ENCODE measurements at regions not wholly inside any gene's neighbourhood (a gene's known extent, or its start where the extent isn't known, plus 50 kb on each side); places are given as distances from the start of the nearest gene placed in this dataset.

DNA sequence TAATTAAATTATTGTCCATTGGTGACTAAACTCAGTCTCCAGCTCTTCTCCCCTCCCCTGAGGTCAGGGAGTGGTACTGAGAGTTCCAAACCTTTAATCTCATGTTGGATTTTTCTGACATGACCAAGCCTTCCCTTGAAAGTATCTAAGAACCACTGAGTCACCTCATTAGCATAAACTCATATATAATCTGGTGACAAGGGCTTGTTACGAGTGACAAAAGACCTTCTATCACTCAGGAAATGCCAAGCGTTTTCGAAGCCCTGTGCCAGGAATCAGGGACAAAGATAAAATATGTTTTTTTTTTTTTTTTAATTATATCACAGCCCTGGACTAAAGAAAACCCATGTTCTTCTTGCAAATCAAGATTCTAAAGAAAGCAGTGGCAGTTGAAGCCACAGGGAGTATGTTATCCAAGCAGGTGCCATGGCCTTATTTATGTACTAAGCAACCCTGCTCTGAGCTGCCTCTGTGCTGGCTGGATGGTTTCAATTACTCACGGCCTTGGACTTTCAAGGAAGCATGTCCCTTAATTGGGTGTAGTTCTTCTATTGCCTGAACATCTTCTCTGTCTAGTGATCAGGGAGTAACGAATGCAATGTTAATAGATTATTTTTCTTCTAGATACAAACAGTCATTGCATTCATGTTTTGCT lies 169.0 kb upstream of the PRKCQ start:
- H3K36me3 ChIP-seq (ENCODE audit: control insufficient read depth in 2 of 2, insufficient read depth in 1 of 2, low read length in 2 of 2): no peaks in the 10 kb centered on the region
- H3K4me1 ChIP-seq (ENCODE audit: control insufficient read depth, insufficient read depth, low read length): no peaks in the 10 kb centered on the region
- H3K9me3 ChIP-seq (ENCODE audit: control insufficient read depth, insufficient read depth, low read depth, low read length): no peaks in the 10 kb centered on the region
- no peak for TF ChIP-seq OSR2 (tag by site-specific recombination; IDR thresholded peaks at IDR 0.05)
- TF ChIP-seq MEIS1 (CRISPR knock-in tag; IDR thresholded peaks at IDR 0.05; ENCODE audit: borderline replicate concordance): peak; percentile 71; the same call in 1 of the 2 replicates
- ChIA-PET POLR2A (no interaction called here), CTCF (no interaction called here)
- no peak overlapping the region for H3K27ac ChIP-seq (ENCODE audit: extremely low read depth, low read depth, low read length)
- no peak overlapping the region for H3K4me3 ChIP-seq (ENCODE audit: low read depth, low read length)

DNA sequence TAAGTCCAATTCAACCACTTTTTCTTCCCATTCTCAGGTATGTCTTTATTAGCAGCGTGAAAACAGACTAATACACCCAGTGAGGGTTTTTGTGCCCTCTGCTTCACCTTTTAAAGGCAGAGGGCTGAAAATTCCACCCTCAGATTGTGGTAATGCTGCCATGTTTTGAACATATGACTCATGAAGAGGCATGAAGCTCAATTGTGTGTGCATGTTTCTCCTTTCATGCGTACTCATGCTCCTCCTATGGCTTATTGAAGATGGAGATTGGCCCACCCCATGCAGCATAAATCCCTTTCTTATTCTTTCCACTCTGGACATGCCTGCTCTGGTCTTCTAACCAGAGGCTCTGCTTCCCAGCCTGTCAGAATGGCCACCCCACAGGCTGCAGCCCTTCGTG lies 168.0 kb upstream of the PRKCQ start:
- Histone ChIP-seq H3K4me3 (ENCODE audit: low read depth, low read length) (no peak overlapping the region), H3K4me1 (ENCODE audit: control insufficient read depth, insufficient read depth, low read length) (no peaks in the 10 kb centered on the region), H3K36me3 (ENCODE audit: control insufficient read depth in 2 of 2, insufficient read depth in 1 of 2, low read length in 2 of 2) (no peaks in the 10 kb centered on the region), H3K9me3 (ENCODE audit: control insufficient read depth, insufficient read depth, low read depth, low read length) (no peaks in the 10 kb centered on the region), H3K27ac (ENCODE audit: extremely low read depth, low read depth, low read length) (no peak overlapping the region)
- TF ChIP-seq ZNF391 (tag by site-specific recombination; IDR thresholded peaks at IDR 0.05; ENCODE audit: borderline replicate concordance, low read depth): no peak
- no peak for TF ChIP-seq GLIS1 (tag by site-specific recombination; IDR thresholded peaks at IDR 0.05)
- TF ChIP-seq TCF7L2 (IDR thresholded peaks at IDR 0.05; ENCODE audit: borderline replicate concordance, low read depth, low read length): no peak
- TF ChIP-seq ZNF792 (tag by site-specific recombination; IDR thresholded peaks at IDR 0.05): no peak
- TF ChIP-seq, protein P1, sequence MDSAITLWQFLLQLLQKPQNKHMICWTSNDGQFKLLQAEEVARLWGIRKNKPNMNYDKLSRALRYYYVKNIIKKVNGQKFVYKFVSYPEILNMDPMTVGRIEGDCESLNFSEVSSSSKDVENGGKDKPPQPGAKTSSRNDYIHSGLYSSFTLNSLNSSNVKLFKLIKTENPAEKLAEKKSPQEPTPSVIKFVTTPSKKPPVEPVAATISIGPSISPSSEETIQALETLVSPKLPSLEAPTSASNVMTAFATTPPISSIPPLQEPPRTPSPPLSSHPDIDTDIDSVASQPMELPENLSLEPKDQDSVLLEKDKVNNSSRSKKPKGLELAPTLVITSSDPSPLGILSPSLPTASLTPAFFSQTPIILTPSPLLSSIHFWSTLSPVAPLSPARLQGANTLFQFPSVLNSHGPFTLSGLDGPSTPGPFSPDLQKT (IDR thresholded peaks at IDR 0.05; ENCODE audit: borderline replicate concordance, low read depth, low read length): no peak
- no peak for TF ChIP-seq ZNF324 (tag by site-specific recombination; IDR thresholded peaks at IDR 0.05)
- ChIA-PET CTCF (no interaction called here), POLR2A (no interaction called here)

DNA sequence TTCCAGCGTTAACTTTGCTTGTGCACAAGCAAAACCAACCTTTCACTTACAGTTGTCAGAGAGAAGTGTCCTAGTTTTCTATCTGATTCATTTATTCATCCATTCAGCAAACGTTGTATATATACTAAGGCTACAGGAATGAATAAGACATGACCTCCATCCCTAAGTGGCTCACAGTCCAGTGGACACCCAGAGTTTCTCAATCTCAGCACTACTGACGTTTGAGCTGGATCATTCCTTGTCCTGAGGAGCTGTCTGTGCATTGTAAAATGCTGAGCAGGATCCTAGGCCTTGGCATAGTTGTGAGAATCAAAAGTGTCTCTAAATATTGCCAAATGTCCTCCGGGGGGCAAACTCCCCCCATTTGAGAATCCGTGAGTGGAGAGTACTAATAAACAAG lies 166.7 kb upstream of the PRKCQ start:
- Histone ChIP-seq H3K9me3 (ENCODE audit: control insufficient read depth, insufficient read depth, low read depth, low read length) (no peaks in the 10 kb centered on the region), H3K36me3 (ENCODE audit: control insufficient read depth in 2 of 2, insufficient read depth in 1 of 2, low read length in 2 of 2) (no peaks in the 10 kb centered on the region), H3K4me1 (ENCODE audit: control insufficient read depth, insufficient read depth, low read length) (no peaks in the 10 kb centered on the region), H3K4me3 (ENCODE audit: low read depth, low read length) (no peak overlapping the region), H3K27ac (ENCODE audit: extremely low read depth, low read depth, low read length) (no peak overlapping the region)
- ChIA-PET CTCF (no interaction called here), POLR2A (no interaction called here)
- TF ChIP-seq SALL2 (tag by site-specific recombination; IDR thresholded peaks at IDR 0.05; ENCODE audit: borderline replicate concordance): no peak
- TF ChIP-seq, protein P2, sequence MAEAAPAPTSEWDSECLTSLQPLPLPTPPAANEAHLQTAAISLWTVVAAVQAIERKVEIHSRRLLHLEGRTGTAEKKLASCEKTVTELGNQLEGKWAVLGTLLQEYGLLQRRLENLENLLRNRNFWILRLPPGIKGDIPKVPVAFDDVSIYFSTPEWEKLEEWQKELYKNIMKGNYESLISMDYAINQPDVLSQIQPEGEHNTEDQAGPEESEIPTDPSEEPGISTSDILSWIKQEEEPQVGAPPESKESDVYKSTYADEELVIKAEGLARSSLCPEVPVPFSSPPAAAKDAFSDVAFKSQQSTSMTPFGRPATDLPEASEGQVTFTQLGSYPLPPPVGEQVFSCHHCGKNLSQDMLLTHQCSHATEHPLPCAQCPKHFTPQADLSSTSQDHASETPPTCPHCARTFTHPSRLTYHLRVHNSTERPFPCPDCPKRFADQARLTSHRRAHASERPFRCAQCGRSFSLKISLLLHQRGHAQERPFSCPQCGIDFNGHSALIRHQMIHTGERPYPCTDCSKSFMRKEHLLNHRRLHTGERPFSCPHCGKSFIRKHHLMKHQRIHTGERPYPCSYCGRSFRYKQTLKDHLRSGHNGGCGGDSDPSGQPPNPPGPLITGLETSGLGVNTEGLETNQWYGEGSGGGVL (tag by site-specific recombination; IDR thresholded peaks at IDR 0.05): no peak
- TF ChIP-seq ZNF768 (tag by site-specific recombination; IDR thresholded peaks at IDR 0.05): no peak
- TF ChIP-seq GLI2 (tag by site-specific recombination; IDR thresholded peaks at IDR 0.05; ENCODE audit: borderline replicate concordance, low read depth): no peak
- no peak for TF ChIP-seq ZNF112 (tag by site-specific recombination; IDR thresholded peaks at IDR 0.05)
- TF ChIP-seq SCRT1 (tag by site-specific recombination; IDR thresholded peaks at IDR 0.05; ENCODE audit: borderline replicate concordance): no peak
- TF ChIP-seq ZNF623 (tag by site-specific recombination; IDR thresholded peaks at IDR 0.05): no peak
- no peak for TF ChIP-seq ZEB2 (tag by site-specific recombination; IDR thresholded peaks at IDR 0.05)
- no peak for TF ChIP-seq ZNF624 (tag by site-specific recombination; IDR thresholded peaks at IDR 0.05)
- no peak for TF ChIP-seq ZNF561 (tag by site-specific recombination; IDR thresholded peaks at IDR 0.05; ENCODE audit: borderline replicate concordance)
- TF ChIP-seq, protein P3, sequence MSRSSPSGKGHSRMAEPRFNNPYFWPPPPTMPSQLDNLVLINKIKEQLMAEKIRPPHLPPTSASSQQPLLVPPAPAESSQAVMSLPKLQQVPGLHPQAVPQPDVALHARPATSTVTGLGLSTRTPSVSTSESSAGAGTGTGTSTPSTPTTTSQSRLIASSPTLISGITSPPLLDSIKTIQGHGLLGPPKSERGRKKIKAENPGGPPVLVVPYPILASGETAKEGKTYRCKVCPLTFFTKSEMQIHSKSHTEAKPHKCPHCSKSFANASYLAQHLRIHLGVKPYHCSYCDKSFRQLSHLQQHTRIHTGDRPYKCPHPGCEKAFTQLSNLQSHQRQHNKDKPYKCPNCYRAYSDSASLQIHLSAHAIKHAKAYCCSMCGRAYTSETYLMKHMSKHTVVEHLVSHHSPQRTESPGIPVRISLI (tag by site-specific recombination; IDR thresholded peaks at IDR 0.05): no peak
- no peak for TF ChIP-seq ZNF223 (tag by site-specific recombination; IDR thresholded peaks at IDR 0.05)

Measured in HEK293 (cell line).